NCI-H1436 treated with DMSO at 0.1 percent for 48 hours (cell line): ENCODE measurements at regions not wholly inside any gene's neighbourhood (a gene's known extent, or its start where the extent isn't known, plus 50 kb on each side); places are given as distances from the start of the nearest gene placed in this dataset.

Source experiments
- DNase-seq: peaks from one replicate; lab custom pipeline; 2025; lab: John Stamatoyannopoulos, UW

DNA sequence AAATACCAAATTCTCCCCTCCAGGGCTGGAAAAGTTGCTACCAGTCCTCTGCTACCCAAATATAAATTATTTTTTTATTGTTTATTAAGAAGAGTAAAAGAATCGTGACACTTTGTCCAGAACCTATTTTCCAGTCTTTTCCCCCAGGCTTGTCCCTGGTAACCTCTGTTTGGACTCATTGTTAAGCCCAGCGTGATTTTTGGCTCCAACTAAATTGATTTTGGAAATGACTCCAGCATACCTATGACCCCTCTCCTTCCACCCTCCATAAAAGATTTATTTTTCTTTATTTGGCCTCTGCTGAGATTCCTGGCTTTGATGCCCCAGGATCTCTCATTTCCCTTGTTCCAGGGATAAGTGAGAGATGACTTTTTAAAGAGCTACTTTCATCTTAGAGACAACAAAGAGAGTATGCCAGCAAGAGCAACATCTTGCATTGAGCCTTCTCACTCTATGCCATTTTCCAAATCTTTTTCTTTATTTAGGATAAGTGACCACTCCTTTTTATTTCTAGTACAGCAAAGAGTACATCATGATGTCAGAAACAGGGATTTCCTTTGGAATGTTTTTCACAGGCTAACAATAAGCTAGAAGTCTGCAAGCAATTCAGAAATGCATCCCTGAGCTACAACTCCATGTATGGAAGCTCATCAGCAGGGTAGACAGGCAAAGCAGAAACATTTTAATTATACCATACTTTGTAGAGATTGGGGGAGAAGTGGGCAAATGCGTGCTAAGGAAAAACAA, 75.8 kb downstream of the DAD1 start:
- DNase-seq = no peak

DNA sequence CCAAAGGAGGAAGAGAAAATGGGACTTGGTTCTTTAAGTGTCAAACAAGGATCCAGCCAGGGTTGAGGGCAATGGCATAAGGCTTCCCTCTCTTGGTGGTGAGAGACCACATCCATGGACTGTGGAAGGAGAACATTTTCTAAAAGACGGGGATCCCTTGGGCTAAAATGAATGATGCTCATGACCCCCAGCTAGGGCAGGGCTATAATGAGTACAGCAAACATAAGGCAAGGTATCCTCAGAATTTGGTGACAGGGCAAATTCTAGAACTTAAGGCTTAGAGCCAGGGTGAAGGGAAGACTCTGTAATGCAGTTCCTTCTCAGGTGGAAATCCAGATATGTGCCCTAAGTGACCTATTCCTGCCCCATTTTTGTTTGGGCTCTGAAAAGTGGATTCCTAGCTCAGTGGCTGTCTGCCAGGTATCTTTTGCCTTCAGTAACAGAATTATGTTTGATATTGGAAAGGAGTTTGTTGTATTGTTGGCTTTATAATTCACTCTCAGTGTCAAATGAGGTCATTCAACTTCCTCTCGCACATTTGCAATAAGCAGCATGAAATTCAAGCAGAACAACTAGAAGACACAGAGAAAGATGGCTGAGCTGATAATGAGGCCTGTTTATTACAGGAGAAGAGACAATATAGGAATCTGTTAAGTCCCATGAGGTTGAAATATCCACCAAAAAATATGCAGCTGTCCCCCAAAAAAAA, 76.8 kb downstream of the DAD1 start:
- DNase-seq = no peak

DNA sequence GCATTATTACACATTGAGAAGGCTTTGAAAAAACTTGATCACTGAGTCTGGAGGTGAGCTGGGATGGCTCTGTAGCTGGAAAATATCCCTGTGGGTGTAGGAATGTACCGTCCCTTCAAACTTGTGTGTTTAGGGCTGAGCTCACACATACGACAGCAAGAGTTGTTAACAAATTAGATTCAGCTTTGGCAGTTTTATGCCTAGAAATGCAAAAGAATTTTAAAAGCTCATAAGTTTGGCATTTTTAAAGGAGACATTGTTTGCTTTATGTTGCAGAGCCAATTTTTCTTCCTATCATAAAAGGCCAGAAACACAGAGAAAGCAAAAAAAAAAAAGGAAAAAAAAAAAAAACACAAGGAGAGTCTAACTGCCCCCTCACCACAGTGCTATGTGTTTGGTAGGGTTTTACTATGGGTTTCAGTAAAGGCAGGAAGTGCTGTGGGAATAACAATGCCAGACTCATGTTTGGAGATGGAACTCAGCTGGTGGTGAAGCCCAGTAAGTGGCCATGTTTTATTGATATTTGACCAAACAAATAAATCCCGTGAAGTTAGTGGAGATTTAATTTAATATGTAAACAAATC, 78.4 kb downstream of the DAD1 start:
- DNase-seq = no peak

DNA sequence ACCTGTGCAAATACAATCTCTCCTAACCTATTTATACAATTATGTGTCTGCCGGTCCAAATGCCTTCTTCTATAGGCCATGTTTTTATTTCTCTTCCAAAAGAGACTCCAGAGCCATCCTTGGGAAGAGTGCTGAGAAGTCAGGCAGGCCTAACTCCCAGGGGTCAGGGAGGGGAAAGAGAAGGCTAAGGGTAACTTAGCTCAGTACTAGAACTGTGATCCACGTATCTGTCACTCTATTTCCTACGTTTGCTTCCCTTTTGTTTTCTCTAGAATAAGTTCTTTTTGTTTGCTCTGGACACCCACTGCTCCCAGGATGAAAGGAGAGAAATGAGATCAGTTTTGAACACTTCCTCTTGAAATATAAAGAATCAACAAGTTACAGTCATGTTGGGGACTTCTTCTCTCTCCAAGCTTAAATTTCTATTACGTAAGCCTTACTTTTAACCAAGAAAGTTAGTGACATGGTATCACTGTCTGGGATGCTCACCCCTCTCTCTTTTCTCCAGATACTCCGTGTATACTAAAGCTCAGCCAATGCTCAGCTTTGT, 79.2 kb downstream of the DAD1 start:
- no peak for DNase-seq

DNA sequence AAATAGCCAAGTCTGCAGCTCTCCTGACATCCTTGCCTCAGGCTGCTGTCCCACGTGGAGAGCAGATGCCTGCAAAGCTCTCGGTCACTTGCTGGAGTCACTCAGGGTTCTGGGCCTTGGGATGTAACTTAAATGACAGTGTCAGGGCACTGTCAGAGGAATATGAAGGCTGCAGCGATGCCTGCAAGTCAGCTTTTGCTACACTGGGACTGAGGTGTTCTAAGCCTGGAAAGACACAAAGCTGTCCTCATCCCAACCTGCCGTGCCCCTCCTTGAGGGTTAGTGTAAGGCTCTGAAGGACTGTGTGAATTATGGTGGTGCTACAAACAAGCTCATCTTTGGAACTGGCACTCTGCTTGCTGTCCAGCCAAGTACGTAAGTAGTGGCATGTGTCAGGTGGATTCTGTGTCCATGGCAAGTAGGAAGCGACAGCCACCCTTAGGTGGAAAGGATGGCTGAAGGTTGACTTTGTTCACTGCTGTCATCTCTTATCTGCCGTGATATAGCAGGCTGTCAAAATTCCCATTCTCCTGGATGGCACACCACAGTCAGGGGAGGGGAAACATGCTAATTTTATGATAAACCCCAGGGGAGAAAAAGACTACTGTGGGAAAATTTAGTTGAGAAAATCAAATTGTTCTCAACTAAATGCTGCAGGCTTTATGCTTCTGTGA, 79.9 kb downstream of the DAD1 start:
- no peak for DNase-seq

DNA sequence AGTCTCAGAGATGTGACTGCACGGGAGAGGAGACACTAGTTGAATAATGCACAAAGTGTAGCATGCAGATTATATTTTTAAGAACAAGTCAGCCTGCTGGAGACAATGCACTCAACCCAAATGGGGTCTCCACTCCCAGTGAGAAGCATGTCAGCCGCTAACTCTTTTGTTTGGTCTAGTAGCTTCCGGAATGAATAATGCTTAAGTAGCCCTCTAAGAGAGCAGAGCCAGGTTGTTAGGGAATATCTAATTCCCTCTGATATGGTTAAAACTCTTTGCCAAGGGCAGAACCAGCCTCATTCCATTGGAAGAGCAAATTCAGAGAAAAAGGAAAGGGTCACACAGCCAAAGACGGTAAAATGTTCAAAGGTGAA, 80.4 kb downstream of the DAD1 start:
- DNase-seq = no peak

DNA sequence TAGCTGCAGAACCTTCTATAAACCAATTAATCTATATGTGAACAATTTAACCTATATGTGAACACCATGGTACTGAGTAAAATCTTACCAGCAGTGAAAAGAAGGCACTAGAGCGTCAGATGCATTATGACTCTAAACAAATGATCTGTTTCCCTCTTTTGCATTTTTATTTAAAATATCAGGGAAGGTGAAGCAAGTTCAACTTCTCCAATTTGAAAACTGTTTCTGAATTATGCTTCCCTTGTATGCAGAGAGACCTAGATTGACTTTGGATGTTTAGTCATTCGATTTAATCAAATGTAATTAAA, 80.9 kb downstream of the DAD1 start:
- DNase-seq = no peak

DNA sequence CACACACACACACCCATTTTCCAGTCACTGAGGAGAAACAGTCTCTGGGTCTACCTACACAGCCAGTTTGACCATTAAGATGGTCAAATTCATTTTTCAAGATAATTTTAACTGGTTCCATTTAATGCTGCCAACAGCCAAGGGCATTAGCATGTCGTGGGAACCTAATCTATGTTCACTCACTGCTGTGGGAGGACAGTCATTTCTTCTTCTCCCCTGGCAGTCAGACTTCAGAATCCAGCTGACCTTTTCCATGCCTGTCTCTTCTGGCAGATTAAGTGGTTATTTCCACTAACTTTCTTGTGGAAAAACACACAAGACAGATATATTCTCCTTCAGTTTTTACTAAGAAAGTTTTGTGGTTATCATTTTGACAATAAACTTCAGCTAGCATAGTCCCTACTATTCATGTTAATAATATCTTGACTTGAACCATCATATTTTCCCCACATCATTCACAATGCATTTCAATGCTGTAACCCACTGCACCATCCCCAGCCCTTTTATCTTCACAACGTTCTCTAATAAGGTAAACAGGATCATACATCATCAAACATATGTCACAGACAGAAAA, 82.2 kb downstream of the DAD1 start:
- DNase-seq = no peak

DNA sequence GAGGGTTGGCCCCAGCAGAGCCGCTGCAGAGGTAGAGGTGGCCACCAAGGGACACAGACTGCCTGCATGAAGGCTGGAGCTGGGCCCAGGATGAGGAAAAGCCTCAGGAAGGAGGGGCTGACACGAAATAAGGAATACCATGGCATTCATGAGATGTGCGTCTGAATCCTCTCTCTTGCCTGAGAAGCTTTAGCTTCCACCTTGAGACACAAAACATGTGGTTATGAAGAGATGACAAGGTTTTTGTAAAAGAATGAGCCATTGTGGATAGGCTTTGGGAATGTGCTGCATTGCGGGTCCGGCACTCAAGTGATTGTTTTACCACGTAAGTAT, 82.7 kb downstream of the DAD1 start:
- no peak for DNase-seq

DNA sequence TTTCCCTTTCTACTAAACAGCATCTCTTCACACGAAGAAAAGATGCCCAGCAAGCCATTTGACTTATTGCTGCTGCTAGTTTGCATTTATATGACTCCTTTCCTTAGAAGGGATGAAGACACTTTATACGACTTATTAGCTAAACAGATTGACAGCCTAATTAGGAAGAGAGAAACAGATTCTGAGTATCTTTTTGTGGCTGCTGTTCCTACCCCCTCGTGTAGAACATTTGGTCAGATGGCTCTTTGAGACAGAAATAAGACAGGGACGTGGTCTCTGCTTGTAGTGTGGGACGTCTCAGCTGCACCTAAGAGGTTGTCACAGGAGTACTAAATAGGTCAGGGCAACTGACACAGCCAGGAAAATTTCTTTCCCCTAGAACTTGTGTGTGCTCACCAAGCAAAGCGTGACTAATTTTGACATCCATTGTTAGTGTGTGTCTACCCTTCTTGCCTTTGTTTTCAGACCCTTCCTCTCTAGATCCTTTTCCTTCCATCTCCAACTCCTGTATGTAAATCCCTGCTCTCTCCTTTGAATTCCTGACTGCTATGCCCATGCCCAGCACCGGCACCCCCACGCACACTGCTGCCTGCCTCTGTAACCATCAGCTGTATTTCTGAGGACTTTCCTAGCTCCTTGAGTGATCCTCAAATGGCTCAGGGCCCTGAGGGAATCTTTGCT, 83.2 kb downstream of the DAD1 start:
- DNase-seq = no peak

DNA sequence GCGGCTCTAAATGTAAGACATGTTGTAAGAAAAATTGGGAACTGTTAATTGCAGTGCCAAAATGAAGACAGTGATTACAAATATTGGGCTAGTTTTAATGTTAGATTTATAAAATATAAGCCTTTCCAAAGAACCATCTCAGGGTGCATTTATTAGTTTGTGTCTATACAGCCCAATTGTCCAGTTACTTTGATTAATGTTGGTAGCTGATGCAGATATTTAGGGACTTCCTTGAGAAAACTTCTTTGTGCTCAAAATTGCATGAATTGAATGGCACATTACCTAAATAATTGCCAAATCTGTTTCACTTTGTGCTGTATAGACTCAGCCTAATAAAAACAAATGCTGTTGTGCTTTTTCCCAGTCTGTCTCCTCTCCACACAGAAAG, 83.7 kb downstream of the DAD1 start:
- no peak for DNase-seq

DNA sequence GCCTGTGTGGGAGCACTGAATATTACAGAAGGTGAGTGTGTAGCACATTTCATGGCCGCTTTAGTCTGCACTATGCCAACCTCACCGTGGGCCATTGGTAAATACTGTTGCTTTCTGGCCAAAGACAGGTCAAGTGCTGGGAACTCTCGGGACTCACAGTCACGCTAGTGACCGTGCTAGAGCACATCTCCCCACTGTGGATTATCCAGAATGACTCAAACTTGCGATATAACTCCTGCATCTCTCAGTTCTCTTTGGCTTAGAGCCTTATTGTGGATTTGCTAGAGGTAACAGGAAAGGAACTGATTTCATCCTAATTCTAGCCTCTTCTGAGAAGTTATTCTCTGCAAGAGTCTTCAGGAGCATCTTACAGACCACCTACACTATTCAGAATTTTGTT, 86.5 kb downstream of the DAD1 start:
- DNase-seq = no peak

DNA sequence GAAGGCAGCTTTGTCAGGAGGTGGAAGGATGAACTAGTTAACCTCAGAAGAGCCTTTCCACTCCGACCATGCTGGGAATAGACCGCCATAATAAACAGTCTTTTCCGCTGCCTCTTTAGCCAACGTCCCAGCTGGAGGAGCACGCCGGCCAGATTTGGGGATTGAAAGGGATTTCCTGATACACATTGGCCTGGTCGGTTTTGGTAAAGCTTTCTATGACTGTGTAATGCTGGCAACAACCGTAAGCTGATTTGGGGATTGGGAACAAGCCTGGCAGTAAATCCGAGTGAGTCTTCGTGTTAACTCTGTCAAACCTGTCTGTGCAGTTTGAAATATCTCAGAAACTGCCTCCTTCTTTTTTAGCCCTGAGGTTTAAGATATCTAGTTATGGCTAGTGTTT, 87.0 kb downstream of the DAD1 start:
- DNase-seq = no peak

DNA sequence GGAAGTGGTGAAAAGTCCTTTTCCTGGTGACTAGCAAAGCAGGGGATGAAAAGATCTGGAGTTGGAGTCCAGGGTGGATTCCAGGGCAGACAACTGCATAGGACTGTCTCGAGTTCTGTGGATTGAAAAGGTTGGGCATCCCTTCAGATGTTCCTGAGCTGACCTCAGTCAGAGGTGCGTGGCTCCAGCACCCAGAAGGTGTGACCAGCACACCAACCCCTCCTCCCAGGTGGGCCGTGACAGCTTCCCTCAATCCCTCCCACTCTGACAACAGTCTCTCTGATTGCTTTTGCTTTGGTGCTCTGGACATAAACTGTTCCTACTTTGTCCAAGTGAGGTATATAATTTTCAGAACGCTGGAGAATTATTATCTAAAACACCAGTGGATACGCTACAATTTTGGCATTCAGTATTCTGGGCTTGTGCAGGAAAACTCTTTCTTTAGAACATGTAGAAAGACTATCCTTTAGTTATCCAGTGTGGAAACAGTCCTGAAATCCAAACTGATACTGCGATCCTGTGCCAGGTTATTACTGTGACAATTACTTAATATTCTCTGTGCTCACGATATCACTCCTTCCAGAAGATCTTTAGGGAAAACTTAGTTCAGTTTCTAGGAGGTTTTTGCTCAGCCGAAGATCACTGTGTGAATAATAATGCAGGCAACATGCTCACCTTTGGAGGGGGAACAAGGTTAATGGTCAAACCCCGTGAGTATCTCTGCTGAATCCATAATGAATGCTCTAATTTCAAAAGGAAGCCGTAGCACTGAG, 87.9 kb downstream of the DAD1 start:
- DNase-seq = no peak

DNA sequence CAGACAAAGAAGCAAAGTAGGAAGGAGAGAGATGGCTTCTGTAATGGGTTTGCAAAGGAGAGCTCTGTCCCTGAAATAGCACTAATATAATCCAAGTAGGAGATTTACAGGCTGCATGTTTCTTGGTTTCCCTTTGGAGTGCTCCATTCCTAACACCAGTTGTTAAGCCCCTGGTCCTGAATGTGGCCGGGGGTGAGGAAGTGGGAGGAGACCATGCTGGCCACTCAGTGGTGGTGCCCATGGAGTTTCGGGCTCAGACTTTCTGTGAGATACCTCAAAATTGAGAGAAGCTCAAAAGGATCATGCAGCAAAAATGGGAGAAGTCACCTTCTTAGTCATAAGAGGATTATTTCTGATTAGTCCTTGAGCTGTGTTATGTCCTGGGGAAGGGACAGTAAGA, 88.5 kb downstream of the DAD1 start:
- no peak for DNase-seq

DNA sequence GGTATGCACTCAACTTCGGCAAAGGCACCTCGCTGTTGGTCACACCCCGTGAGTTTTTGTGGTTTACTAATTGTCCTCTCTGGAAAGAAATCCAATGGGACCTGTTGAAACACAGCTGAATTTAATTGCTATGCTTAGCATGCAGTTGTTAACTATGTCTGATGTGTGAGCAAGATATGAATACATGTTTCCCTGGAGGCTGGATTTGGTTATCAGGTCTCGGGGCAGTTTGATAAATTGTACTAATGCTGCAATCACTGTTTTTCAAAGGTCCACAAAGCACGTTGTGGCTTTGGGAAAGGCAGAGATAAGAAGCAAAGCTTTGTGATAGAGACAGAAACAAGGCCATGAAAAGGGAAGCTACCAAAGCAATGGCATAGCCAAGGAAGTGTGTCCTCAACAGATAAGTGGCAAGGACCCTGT, 91.3 kb downstream of the DAD1 start:
- no peak for DNase-seq

DNA sequence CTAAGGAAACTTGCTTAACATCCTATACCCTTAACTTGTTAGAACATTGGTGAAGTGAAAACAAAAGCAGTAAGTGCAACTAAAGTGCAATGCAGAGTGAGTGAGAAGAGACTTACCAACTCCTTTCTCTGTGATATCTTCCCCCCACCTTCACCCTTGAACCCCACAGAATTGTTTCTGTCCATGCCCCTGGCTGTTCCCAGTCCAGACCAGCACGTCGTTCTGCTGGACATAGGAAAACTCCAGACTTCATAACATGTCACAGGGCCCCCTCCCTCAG, 91.9 kb downstream of the DAD1 start:
- DNase-seq = no peak

DNA sequence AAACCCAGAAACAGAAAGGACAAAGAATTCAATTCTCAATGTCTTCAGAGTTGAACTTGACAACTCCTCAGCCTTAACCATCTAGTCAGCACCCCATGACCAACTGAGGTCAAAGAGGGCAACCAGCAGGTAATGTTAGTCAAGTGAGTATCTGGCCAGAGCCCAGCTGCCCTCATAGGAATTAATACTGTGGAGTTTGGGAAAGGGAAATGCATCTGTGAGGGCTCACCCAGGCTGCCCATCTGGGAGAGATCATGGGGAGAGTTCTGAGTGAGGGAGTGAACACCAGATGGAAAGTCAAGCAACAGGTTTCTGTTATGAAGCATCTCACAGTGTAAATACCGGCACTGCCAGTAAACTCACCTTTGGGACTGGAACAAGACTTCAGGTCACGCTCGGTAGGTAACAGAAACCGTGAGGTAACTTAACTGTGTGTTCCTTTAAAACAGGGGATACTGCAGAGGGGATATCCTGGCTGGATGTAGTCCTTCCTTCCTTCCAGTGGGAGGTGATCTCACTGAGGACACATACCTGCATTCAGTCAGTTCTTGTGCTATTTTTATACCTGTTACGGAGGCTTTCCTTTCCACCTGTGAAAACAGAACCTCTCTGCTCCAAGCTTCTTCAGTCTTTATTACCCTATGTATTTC, 94.4 kb downstream of the DAD1 start:
- no peak for DNase-seq

DNA sequence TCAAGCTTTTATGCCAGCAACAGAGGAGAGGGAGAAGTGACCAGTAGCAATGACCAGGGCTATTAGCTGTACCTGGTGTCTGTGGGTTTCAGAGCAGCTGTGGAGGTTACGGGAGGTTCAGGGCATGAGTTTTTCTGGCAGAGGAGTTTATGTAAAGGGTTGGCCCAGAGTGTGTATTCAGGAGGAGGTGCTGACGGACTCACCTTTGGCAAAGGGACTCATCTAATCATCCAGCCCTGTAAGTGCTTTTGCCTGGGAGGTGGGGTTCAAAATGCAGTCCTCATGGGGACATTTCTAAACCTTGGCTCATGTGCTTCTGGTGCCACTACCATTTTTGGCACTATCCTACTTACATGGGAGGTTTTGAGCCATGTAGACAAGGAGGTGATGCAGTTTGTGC, 95.3 kb downstream of the DAD1 start:
- DNase-seq = no peak

DNA sequence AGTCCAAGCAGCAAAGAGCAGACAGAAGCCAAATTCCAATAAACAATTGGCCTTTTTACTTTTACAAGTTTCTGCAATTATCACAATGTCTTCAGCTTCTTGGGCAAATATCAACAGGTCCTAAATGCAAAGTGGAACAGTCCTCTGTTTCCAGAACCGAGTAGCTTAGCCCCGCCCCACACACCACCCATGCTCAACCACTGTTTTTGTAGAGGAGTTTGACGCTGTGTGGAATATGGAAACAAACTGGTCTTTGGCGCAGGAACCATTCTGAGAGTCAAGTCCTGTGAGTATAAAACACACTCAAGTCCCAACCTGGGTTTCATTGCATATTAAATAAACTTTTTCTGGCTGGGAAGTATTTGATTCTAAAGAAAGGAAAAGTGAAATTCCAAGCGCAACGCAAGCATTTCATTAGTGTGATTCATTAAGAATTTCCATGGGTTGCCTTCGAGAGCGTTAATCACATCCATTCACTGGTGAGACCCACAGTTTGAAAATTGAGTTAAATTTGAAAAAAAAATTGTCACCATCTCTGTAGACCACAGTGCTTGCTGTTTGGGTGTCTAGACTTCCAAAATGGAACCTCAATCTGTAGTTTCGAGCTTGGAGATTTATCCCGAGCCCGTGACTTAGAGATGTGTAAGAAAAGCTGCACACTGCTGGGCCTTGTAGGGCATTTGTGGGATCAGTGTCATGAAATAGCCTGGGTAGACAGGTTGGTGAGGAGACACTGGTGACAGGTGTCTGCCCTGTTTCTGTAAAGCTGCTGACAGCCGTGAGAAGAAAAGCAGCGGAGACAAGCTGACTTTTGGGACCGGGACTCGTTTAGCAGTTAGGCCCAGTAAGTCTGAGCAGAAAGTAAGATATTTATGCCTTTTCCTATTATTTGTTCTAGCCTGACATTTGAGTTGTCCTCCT, 96.1 kb downstream of the DAD1 start:
- DNase-seq = no peak
